ENCODE measurements at regions not wholly inside any gene's neighbourhood (a gene's known extent, or its start where the extent isn't known, plus 50 kb on each side); places are given as distances from the start of the nearest gene placed in this dataset.

- Histone ChIP-seq H3K27me3 (ENCODE audit: control insufficient read depth, low read length) (no peaks in the 10 kb centered on the region), H3K36me3 (ENCODE audit: control insufficient read depth, low read length) (no peaks in the 10 kb centered on the region), H3K4me3 (ENCODE audit: low read length) (no peak overlapping the region), H3F3A (ENCODE audit: control insufficient read depth, insufficient read depth) (no peaks in the 10 kb centered on the region), H3K4me2 (ENCODE audit: low read length) (no peak overlapping the region), H3K9me2 (replicated peaks; ENCODE audit: control insufficient read depth, low read length) (no peaks in the 10 kb centered on the region), H3K79me2 (ENCODE audit: control insufficient read depth, low read length) (no peaks in the 10 kb centered on the region), H4K20me1 (ENCODE audit: control insufficient read depth, insufficient read depth, low read depth, low read length) (no peaks in the 10 kb centered on the region), H3K9me3 (ENCODE audit: control insufficient read depth, insufficient read depth, low read length) (no peaks in the 10 kb centered on the region), H3K4me1 (ENCODE audit: control insufficient read depth, low read length) (no peaks in the 10 kb centered on the region), H3K27ac (ENCODE audit: low read depth, low read length) (no peak overlapping the region)
- no peak for TF ChIP-seq CTCF (IDR thresholded peaks at IDR 0.05; ENCODE audit: low read depth, low read length, poor library complexity, severe bottlenecking)
- no peak for TF ChIP-seq EZH2phosphoT487 (IDR thresholded peaks at IDR 0.05; ENCODE audit: borderline replicate concordance, low read length)
These were observed 179.1 kb downstream of the LRIG3 start for GRCh38 chr12:58741226-58741625.

GRCh38 chr12:58745348-58746125 lies 174.8 kb downstream of the LRIG3 start:
- H3K9me3 ChIP-seq (ENCODE audit: control insufficient read depth, insufficient read depth, low read length) = no peaks in the 10 kb centered on the region
- no peaks in the 10 kb centered on the region for H3F3A ChIP-seq (ENCODE audit: control insufficient read depth, insufficient read depth)
- no peaks in the 10 kb centered on the region for H3K79me2 ChIP-seq (ENCODE audit: control insufficient read depth, low read length)
- H3K36me3 ChIP-seq (ENCODE audit: control insufficient read depth, low read length) = no peaks in the 10 kb centered on the region
- no peaks in the 10 kb centered on the region for H3K9me2 ChIP-seq (replicated peaks; ENCODE audit: control insufficient read depth, low read length)
- H3K4me2 ChIP-seq (ENCODE audit: low read length) = no peak overlapping the region
- no peak overlapping the region for H3K4me3 ChIP-seq (ENCODE audit: low read length)
- TF ChIP-seq CTCF (IDR thresholded peaks at IDR 0.05; ENCODE audit: low read depth, low read length, poor library complexity, severe bottlenecking) (no peak), EZH2phosphoT487 (IDR thresholded peaks at IDR 0.05; ENCODE audit: borderline replicate concordance, low read length) (no peak)
- H3K4me1 ChIP-seq (ENCODE audit: control insufficient read depth, low read length) = no peaks in the 10 kb centered on the region
- no peaks in the 10 kb centered on the region for H4K20me1 ChIP-seq (ENCODE audit: control insufficient read depth, insufficient read depth, low read depth, low read length)
- no peak overlapping the region for H3K27ac ChIP-seq (ENCODE audit: low read depth, low read length)
- H3K27me3 ChIP-seq (ENCODE audit: control insufficient read depth, low read length) = no peaks in the 10 kb centered on the region

DNA sequence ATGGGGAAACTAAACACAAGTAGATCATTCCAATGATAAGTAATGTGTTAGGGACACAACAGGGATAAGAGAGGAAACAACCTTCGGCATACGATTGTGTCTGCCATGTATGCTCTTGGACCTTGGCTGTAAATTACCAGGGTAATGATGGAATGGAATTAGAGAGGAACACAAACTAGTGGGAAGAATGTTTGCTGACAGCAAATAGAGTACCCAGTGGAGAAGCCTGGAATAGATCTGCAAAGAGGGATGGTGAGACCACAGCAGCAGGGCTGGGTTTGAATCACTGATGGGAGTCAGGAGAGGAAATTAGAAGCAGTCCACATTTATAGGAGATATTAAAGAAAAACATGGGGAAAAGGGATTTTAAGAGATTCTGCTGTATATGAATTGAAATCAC lies 172.8 kb downstream of the LRIG3 start:
- Histone ChIP-seq H3K27me3 (ENCODE audit: control insufficient read depth, low read length) (no peaks in the 10 kb centered on the region), H4K20me1 (ENCODE audit: control insufficient read depth, insufficient read depth, low read depth, low read length) (no peaks in the 10 kb centered on the region), H3K4me3 (ENCODE audit: low read length) (no peak overlapping the region), H3F3A (ENCODE audit: control insufficient read depth, insufficient read depth) (no peaks in the 10 kb centered on the region), H3K36me3 (ENCODE audit: control insufficient read depth, low read length) (no peaks in the 10 kb centered on the region), H3K4me1 (ENCODE audit: control insufficient read depth, low read length) (no peaks in the 10 kb centered on the region), H3K27ac (ENCODE audit: low read depth, low read length) (no peak overlapping the region), H3K9me3 (ENCODE audit: control insufficient read depth, insufficient read depth, low read length) (no peaks in the 10 kb centered on the region), H3K79me2 (ENCODE audit: control insufficient read depth, low read length) (no peaks in the 10 kb centered on the region), H3K4me2 (ENCODE audit: low read length) (no peak overlapping the region), H3K9me2 (replicated peaks; ENCODE audit: control insufficient read depth, low read length) (no peaks in the 10 kb centered on the region)
- TF ChIP-seq CTCF (IDR thresholded peaks at IDR 0.05; ENCODE audit: low read depth, low read length, poor library complexity, severe bottlenecking) = no peak
- TF ChIP-seq EZH2phosphoT487 (IDR thresholded peaks at IDR 0.05; ENCODE audit: borderline replicate concordance, low read length) = no peak

All from DOHH2 (cell line).